Nephron progenitor cell (in vitro differentiated cells): ENCODE measurements at regions not wholly inside any gene's neighbourhood (a gene's known extent, or its start where the extent isn't known, plus 50 kb on each side); places are given as distances from the start of the nearest gene placed in this dataset.
"Not testable (repeated sequence)": the region's sequence is repeated elsewhere in the genome, so short reads cannot be mapped to it uniquely, and the experiment has no call there.

Experiments used
- DNase-seq: peaks from one replicate; pipeline ENCODE4 v3.0.0; 2021
- H3K27ac Mint-ChIP-seq: 2 replicates; pipeline ENCODE4 v1.8.0; 2021; ENCODE audit warnings: mild to moderate bottlenecking, moderate library complexity, mixed read lengths
- H3K27me3 Mint-ChIP-seq: 2 replicates; pipeline ENCODE4 v1.8.0; 2021; ENCODE audit warnings: mild to moderate bottlenecking, low read depth, mixed read lengths; ENCODE audit not compliant: poor library complexity
- H3K36me3 Mint-ChIP-seq: 2 replicates; pipeline ENCODE4 v1.8.0; 2021; ENCODE audit warnings: low read depth, mixed read lengths
- H3K4me1 Mint-ChIP-seq: 2 replicates; pipeline ENCODE4 v1.8.0; 2021; ENCODE audit warnings: mixed read lengths
- H3K4me3 Mint-ChIP-seq: 2 replicates; pipeline ENCODE4 v1.8.0; 2021; ENCODE audit warnings: mild to moderate bottlenecking, moderate library complexity, mixed read lengths
- H3K9me3 Mint-ChIP-seq: 2 replicates; pipeline ENCODE4 v1.8.0; 2021; ENCODE audit warnings: mild to moderate bottlenecking, moderate library complexity, mixed read lengths
- TF ChIP-seq, protein P1 (sequence below): fragments of 200-600 bp; sonication (generic); IDR thresholded peaks from 2 replicates; pipeline ENCODE4 v1.5.0; 2021; ENCODE audit warnings: antibody characterized with exemption

DNA sequence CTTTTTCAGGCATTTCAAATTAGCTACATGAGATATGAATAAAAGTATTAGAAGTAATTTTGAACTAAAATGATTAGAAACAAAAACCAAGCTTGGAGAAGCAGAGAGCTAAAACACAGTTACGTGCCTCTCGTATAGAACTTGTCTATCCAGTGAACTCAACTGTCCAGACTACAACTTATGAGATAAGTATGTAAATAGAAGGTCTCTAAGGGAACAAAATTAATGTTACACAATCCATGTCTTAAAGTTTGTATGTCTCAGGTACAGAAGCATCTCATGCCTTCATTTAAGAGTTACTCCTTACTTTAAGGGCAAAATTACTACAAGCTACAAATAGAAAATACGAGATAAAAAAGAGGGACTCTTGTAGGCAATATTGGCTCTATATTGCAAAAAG is 316.8 kb downstream of the CETN3 start:
- H3K27me3 Mint-ChIP-seq: no peaks in the 10 kb centered on the region
- no peaks in the 10 kb centered on the region for H3K4me1 Mint-ChIP-seq
- DNase-seq: no peak
- TF ChIP-seq, protein P1, sequence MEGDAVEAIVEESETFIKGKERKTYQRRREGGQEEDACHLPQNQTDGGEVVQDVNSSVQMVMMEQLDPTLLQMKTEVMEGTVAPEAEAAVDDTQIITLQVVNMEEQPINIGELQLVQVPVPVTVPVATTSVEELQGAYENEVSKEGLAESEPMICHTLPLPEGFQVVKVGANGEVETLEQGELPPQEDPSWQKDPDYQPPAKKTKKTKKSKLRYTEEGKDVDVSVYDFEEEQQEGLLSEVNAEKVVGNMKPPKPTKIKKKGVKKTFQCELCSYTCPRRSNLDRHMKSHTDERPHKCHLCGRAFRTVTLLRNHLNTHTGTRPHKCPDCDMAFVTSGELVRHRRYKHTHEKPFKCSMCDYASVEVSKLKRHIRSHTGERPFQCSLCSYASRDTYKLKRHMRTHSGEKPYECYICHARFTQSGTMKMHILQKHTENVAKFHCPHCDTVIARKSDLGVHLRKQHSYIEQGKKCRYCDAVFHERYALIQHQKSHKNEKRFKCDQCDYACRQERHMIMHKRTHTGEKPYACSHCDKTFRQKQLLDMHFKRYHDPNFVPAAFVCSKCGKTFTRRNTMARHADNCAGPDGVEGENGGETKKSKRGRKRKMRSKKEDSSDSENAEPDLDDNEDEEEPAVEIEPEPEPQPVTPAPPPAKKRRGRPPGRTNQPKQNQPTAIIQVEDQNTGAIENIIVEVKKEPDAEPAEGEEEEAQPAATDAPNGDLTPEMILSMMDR: no peak
- no peaks in the 10 kb centered on the region for H3K36me3 Mint-ChIP-seq
- H3K27ac Mint-ChIP-seq: no peak overlapping the region
- H3K9me3 Mint-ChIP-seq: peaks cover 18% of the 10 kb centered on the region
- H3K4me3 Mint-ChIP-seq: no peak overlapping the region

GRCh38 chr5:90084342-90084741 is 325.2 kb downstream of the CETN3 start:
- H3K9me3 Mint-ChIP-seq: peaks cover 42% of the 10 kb centered on the region
- H3K4me1 Mint-ChIP-seq: no peaks in the 10 kb centered on the region
- H3K27me3 Mint-ChIP-seq: no peaks in the 10 kb centered on the region
- DNase-seq: no peak
- H3K36me3 Mint-ChIP-seq: peaks cover 4% of the 10 kb centered on the region
- no peak overlapping the region for H3K27ac Mint-ChIP-seq
- H3K4me3 Mint-ChIP-seq: no peak overlapping the region
- TF ChIP-seq, protein P1: no peak

DNA sequence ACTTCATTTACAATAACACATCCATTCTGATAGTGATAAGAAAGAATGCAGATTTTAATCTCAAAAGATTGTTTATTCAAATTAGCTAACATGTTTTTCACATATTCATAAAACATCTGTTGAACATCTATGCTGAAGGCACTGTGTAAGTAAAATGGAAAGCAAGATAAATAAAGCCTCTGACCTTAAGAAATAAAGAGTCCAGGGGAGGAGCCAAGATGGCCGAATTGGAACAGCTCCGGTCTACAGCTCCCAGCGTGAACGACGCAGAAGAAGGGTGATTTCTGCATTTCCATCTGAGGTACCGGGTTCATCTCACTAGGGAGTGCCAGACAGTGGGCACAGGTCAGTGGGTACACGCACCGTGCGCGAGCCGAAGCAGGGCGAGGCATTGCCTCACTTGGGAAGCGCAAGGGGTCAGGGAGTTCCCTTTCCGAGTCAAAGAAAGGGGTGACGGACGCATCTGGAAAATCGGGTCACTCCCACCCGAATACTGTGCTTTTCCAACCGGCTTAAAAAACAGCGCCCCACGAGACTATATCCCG is 336.5 kb downstream of the CETN3 start:
- Mint-ChIP-seq H3K9me3 (peaks cover 17% of the 10 kb centered on the region), H3K4me1 (peaks cover 12% of the 10 kb centered on the region)
- H3K27me3 Mint-ChIP-seq, H3K4me3 Mint-ChIP-seq, DNase-seq, H3K36me3 Mint-ChIP-seq, H3K27ac Mint-ChIP-seq: not testable (repeated sequence)

DNA sequence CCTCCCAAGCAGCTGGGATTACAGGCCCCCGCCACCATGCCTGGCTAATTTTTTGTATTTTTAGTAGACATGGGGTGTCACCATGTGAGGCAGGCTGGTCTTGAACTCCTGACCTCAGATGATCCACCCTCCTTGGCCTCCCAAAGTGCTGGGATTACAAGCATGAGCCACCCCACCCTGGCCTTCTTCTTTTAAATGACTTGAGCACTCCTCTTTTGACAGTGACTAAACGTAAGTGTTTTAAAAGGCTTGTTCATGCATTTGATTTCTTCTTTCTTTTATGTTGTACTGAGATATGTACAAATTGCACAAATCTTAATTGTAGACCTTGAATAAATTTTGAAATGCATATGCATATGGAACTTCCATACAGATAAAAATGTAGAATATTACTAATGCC is 337.9 kb downstream of the CETN3 start:
- no peak overlapping the region for H3K27ac Mint-ChIP-seq
- H3K4me1 Mint-ChIP-seq: peaks cover 12% of the 10 kb centered on the region
- H3K9me3 Mint-ChIP-seq: peaks cover 20% of the 10 kb centered on the region
- no peaks in the 10 kb centered on the region for H3K27me3 Mint-ChIP-seq
- H3K4me3 Mint-ChIP-seq: no peak overlapping the region
- no peaks in the 10 kb centered on the region for H3K36me3 Mint-ChIP-seq
- TF ChIP-seq, protein P1: no peak
- DNase-seq: no peak

DNA sequence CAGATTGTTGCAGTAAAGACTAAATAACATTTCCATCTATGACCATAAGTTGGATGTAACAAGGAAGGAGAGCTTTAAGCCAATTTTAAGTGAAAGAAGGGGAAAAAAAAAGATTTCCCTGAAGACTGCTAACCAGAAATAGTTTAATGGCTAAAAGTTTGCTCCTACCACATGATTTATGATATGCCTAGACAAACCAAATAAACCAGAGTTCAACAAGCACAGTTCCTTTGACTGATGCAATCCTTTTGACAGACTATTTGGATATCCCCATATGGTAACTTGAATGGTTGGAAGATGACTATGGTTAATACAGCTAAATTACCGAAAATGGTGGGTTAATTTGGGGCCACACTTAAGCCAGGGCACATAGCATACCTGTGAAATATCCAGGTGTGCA is 338.5 kb downstream of the CETN3 start:
- Mint-ChIP-seq H3K27ac (peak overlapping the region; percentile 11), H3K36me3 (no peaks in the 10 kb centered on the region), H3K9me3 (peaks cover 23% of the 10 kb centered on the region), H3K27me3 (no peaks in the 10 kb centered on the region), H3K4me3 (no peak overlapping the region), H3K4me1 (peaks cover 12% of the 10 kb centered on the region)
- no peak for DNase-seq
- TF ChIP-seq, protein P1: no peak

DNA sequence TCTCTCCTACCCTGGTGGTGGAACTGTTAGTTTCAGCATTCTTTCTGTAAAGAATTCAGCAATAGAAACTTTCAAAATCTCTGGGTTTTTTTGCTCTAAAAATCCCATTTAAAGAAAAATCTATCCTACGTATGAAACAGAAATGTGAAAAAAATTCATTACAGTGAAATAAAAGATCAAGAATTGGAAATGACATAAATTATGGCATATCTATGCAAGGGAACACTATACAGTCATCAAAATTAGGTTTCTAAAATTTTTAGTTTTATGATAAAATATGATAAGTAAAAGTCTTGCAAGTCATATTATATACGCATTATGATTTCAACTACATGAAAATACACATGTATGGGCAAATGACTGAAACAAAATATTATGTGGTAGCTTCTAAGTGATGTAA is 342.6 kb downstream of the CETN3 start:
- Mint-ChIP-seq H3K4me1 (peaks cover 7% of the 10 kb centered on the region), H3K9me3 (peaks cover 17% of the 10 kb centered on the region), H3K36me3 (no peaks in the 10 kb centered on the region), H3K4me3 (no peak overlapping the region), H3K27me3 (no peaks in the 10 kb centered on the region), H3K27ac (no peak overlapping the region)
- DNase-seq: no peak
- TF ChIP-seq, protein P1: no peak
